ENCODE measurements at regions not wholly inside any gene's neighbourhood (a gene's known extent, or its start where the extent isn't known, plus 50 kb on each side); places are given as distances from the start of the nearest gene placed in this dataset.

- no peak for TF ChIP-seq CTCF (conservative IDR thresholded peaks at IDR 0.05; ENCODE audit: low read length)
- no peak overlapping the region for H3K4me3 ChIP-seq (ENCODE audit: low read length)
- peak; percentile 6 for DNase-seq (ENCODE audit: low read depth)
These were observed 680.0 kb downstream of the TRIML1 start for GRCh38 chr4:188819233-188819632.

GRCh38 chr4:188821500-188821899 is 682.3 kb downstream of the TRIML1 start:
- no peak for DNase-seq (ENCODE audit: low read depth)
- H3K4me3 ChIP-seq (ENCODE audit: low read length) = no peak overlapping the region
- no peak for TF ChIP-seq CTCF (conservative IDR thresholded peaks at IDR 0.05; ENCODE audit: low read length)

- no peak overlapping the region for H3K4me3 ChIP-seq (ENCODE audit: low read length)
- TF ChIP-seq CTCF (conservative IDR thresholded peaks at IDR 0.05; ENCODE audit: low read length) = no peak
- DNase-seq (ENCODE audit: low read depth) = no peak
These were observed 683.5 kb downstream of the TRIML1 start for GRCh38 chr4:188822698-188823097.

GRCh38 chr4:188824553-188824952 is 685.3 kb downstream of the TRIML1 start:
- no peak for TF ChIP-seq CTCF (conservative IDR thresholded peaks at IDR 0.05; ENCODE audit: low read length)
- H3K4me3 ChIP-seq (ENCODE audit: low read length) = no peak overlapping the region
- no peak for DNase-seq (ENCODE audit: low read depth)

- H3K4me3 ChIP-seq (ENCODE audit: low read length) = no peak overlapping the region
- DNase-seq (ENCODE audit: low read depth) = no peak
- no peak for TF ChIP-seq CTCF (conservative IDR thresholded peaks at IDR 0.05; ENCODE audit: low read length)
These were observed 687.2 kb downstream of the TRIML1 start for GRCh38 chr4:188826393-188826792.

GRCh38 chr4:188839704-188840103 is 700.5 kb downstream of the TRIML1 start:
- DNase-seq (ENCODE audit: low read depth) = peak; percentile 9
- no peak for TF ChIP-seq CTCF (conservative IDR thresholded peaks at IDR 0.05; ENCODE audit: low read length)
- no peak overlapping the region for H3K4me3 ChIP-seq (ENCODE audit: low read length)

- no peak for DNase-seq (ENCODE audit: low read depth)
- H3K4me3 ChIP-seq (ENCODE audit: low read length) = no peak overlapping the region
- no peak for TF ChIP-seq CTCF (conservative IDR thresholded peaks at IDR 0.05; ENCODE audit: low read length)
These were observed 702.3 kb downstream of the TRIML1 start for GRCh38 chr4:188841523-188841922.

Measured in AG10803 (cell line).